Glutamatergic neuron (in vitro differentiated cells): ENCODE measurements at regions not wholly inside any gene's neighbourhood (a gene's known extent, or its start where the extent isn't known, plus 50 kb on each side); places are given as distances from the start of the nearest gene placed in this dataset.

Experiments
- DNase-seq: peaks from one replicate; pipeline ENCODE4 v3.0.0; 2022
- H3K27ac Mint-ChIP-seq: one replicate; pipeline ENCODE4 v1.8.0; 2020; ENCODE audit warnings: mild to moderate bottlenecking, mixed read lengths, inconsistent platforms; ENCODE audit not compliant: unreplicated experiment
- H3K27me3 Mint-ChIP-seq: one replicate; pipeline ENCODE4 v1.8.0; 2020; ENCODE audit warnings: mild to moderate bottlenecking, moderate library complexity, mixed read lengths, inconsistent platforms; ENCODE audit not compliant: unreplicated experiment
- H3K36me3 Mint-ChIP-seq: one replicate; pipeline ENCODE4 v1.8.0; 2020; ENCODE audit warnings: mild to moderate bottlenecking, mixed read lengths, inconsistent platforms; ENCODE audit not compliant: unreplicated experiment
- H3K4me1 Mint-ChIP-seq: one replicate; pipeline ENCODE4 v1.8.0; 2020; ENCODE audit warnings: mild to moderate bottlenecking, low read depth, mixed read lengths, inconsistent platforms; ENCODE audit not compliant: unreplicated experiment
- H3K4me3 Mint-ChIP-seq: one replicate; pipeline ENCODE4 v1.8.0; 2020; ENCODE audit warnings: mild to moderate bottlenecking, mixed read lengths, inconsistent platforms; ENCODE audit not compliant: unreplicated experiment
- H3K9me3 Mint-ChIP-seq: one replicate; pipeline ENCODE4 v1.8.0; 2020; ENCODE audit warnings: mild to moderate bottlenecking, moderate library complexity, mixed read lengths, inconsistent platforms; ENCODE audit not compliant: unreplicated experiment
- TF ChIP-seq, protein P1 (sequence below): fragments of 200-600 bp; sonication (generic); IDR thresholded peaks from one replicate; pipeline ENCODE4 v1.5.0; 2021; ENCODE audit not compliant: partially characterized antibody, unreplicated experiment

DNA sequence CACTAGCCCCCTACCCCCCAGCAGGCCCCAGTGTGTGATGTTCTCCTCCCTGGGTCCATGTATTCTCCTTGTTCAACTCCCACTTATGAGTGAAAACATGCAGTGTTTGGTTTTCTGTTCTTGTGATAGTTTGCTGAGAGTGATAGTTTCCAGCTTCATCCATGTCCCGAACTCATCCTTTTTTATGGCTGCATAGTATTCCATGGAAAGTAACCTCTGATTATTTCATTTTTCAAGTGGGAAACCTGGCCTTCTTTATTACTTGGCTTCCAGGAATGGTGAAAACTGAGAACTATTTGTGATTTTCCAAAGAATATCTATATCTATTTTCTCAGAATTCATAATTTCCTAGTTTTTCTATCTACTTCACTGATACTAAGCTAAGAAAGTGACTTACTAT lies 235.0 kb downstream of the MTERF1 start:
- H3K27me3 Mint-ChIP-seq = peaks cover 4% of the 10 kb centered on the region
- peaks cover 4% of the 10 kb centered on the region for H3K9me3 Mint-ChIP-seq
- H3K36me3 Mint-ChIP-seq = peaks cover 5% of the 10 kb centered on the region
- TF ChIP-seq, protein P1, sequence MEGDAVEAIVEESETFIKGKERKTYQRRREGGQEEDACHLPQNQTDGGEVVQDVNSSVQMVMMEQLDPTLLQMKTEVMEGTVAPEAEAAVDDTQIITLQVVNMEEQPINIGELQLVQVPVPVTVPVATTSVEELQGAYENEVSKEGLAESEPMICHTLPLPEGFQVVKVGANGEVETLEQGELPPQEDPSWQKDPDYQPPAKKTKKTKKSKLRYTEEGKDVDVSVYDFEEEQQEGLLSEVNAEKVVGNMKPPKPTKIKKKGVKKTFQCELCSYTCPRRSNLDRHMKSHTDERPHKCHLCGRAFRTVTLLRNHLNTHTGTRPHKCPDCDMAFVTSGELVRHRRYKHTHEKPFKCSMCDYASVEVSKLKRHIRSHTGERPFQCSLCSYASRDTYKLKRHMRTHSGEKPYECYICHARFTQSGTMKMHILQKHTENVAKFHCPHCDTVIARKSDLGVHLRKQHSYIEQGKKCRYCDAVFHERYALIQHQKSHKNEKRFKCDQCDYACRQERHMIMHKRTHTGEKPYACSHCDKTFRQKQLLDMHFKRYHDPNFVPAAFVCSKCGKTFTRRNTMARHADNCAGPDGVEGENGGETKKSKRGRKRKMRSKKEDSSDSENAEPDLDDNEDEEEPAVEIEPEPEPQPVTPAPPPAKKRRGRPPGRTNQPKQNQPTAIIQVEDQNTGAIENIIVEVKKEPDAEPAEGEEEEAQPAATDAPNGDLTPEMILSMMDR = no peak
- no peak overlapping the region for H3K27ac Mint-ChIP-seq
- H3K4me1 Mint-ChIP-seq = no peaks in the 10 kb centered on the region
- H3K4me3 Mint-ChIP-seq = no peak overlapping the region
- DNase-seq = no peak

DNA sequence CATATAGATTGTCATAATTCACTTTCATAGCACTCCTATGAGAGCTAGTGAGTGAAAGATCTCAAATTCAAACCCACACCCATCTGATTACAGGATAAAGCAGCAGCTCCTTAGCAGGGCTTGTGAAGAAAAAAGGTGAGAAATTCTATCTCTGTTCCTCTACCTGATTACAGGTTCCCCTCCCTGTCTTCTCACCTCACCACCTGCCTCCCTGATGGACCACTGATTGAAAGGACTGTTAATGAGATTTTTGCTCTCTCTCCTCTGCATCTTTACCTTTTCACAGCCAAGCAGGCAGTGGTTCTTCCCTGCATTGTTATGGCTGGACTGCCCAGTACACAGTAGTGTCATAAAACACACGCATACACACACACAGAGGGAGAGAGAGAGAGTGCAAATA lies 228.5 kb downstream of the MTERF1 start:
- Mint-ChIP-seq H3K36me3 (peaks cover 11% of the 10 kb centered on the region), H3K4me1 (no peaks in the 10 kb centered on the region), H3K27ac (no peak overlapping the region), H3K9me3 (peaks cover 2% of the 10 kb centered on the region), H3K27me3 (peaks cover 2% of the 10 kb centered on the region), H3K4me3 (no peak overlapping the region)
- DNase-seq = no peak
- TF ChIP-seq, protein P1 = no peak

DNA sequence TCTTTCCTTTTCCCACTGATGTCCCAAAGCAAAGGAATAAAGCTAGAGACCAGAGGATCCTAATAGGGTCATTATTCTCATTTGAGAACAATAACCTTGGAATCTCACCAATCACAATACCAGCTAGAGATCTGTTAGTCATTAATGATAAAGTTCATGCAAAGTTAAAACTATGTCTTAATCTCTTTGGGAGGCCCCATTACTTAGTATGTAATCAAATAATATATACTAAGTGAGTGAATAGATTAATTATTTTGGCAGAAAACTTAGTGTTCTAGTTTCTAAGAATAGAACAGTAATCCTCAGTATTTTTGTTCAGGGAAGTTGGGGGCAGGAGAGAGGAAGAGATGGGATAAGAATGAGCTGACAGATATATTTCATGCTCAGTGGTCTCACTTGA lies 227.2 kb downstream of the MTERF1 start:
- peaks cover 2% of the 10 kb centered on the region for H3K27me3 Mint-ChIP-seq
- peaks cover 1% of the 10 kb centered on the region for H3K9me3 Mint-ChIP-seq
- peaks cover 11% of the 10 kb centered on the region for H3K36me3 Mint-ChIP-seq
- TF ChIP-seq, protein P1 = no peak
- DNase-seq = no peak
- H3K27ac Mint-ChIP-seq = no peak overlapping the region
- H3K4me1 Mint-ChIP-seq = no peaks in the 10 kb centered on the region
- H3K4me3 Mint-ChIP-seq = no peak overlapping the region

DNA sequence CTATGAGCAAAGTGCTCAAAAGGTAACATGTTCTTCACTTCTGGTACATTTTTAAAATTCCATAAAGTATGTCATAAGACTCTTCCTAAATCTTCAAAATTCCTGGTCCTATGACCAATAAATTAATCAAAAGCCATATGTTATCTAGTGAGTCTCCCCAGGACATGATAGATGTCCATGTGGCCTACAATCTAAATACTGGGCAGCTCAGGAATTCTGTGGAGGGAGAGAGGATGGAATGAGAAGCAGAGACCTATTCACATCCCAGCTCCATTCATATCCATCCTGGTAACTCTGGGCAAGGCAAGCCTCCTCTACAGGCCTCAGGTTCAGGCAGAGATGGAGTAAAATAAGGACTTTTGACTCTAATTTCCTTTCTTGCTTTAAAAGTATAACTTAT lies 224.8 kb downstream of the MTERF1 start:
- TF ChIP-seq, protein P1 = no peak
- H3K27ac Mint-ChIP-seq = no peak overlapping the region
- no peaks in the 10 kb centered on the region for H3K27me3 Mint-ChIP-seq
- peaks cover under 1% of the 10 kb centered on the region for H3K9me3 Mint-ChIP-seq
- H3K4me1 Mint-ChIP-seq = no peaks in the 10 kb centered on the region
- peaks cover 5% of the 10 kb centered on the region for H3K36me3 Mint-ChIP-seq
- H3K4me3 Mint-ChIP-seq = no peak overlapping the region
- no peak for DNase-seq

DNA sequence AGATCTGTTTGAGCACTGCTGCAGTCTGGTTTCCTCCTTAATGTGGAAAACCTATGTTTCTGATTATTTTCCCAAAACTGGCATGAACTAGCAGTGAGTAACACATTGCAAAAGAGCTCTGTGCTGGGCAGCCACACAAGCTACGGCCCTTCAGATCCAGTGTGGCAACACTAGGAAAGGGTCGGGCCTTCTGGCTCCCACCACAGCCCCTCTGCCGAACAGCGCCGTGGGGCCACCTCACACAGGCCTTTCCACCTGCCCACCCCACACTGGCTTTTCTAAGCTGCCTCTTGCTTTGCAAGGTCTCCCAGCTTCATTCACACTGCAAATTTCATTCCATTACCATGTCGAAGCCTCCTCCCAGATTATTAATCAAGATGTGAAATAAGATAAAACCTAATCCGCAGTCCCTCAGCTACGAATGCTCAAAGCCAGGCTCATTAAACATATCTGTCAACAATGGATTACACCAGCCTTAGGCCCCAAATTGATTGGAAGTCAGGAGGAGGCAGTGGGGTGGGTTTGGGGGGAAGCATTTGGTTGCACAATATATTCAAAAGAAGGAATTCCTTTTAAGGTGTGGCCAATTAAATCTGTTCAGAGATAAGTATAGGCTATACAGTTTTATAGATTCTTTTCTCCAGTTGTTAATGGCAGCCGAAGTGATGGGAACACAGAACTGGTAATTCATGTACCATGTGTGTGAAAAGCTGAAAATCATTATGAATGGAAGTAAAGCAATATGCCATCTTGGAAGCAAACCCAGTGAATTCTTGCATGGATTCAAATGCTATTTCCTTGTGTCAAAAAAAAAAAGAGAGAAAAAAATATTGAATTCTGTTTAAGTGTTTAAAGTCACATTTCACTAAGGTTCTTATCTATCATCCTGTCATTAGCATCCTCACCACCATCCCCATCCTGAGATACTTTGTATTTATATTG lies 223.7 kb downstream of the MTERF1 start:
- no peaks in the 10 kb centered on the region for H3K4me1 Mint-ChIP-seq
- no peaks in the 10 kb centered on the region for H3K36me3 Mint-ChIP-seq
- no peaks in the 10 kb centered on the region for H3K9me3 Mint-ChIP-seq
- no peak overlapping the region for H3K27ac Mint-ChIP-seq
- TF ChIP-seq, protein P1 = no peak
- no peaks in the 10 kb centered on the region for H3K27me3 Mint-ChIP-seq
- H3K4me3 Mint-ChIP-seq = no peak overlapping the region
- no peak for DNase-seq
